Ishikawa (cell line): ENCODE measurements at regions not wholly inside any gene's neighbourhood (a gene's known extent, or its start where the extent isn't known, plus 50 kb on each side); places are given as distances from the start of the nearest gene placed in this dataset.

Experiments
- CEBPB ChIP-seq: IDR thresholded peaks from 2 replicates; pipeline ENCODE4 v1.6.1; 2012
- CREB1 ChIP-seq: IDR thresholded peaks from 2 replicates; pipeline ENCODE4 v1.6.1; 2012; ENCODE audit warnings: low read depth
- EGR1 ChIP-seq: IDR thresholded peaks from 2 replicates; pipeline ENCODE4 v1.6.1; 2012
- EP300 ChIP-seq: IDR thresholded peaks from 2 replicates; pipeline ENCODE4 v1.6.1; 2012; ENCODE audit warnings: borderline replicate concordance
- FOXM1 ChIP-seq: IDR thresholded peaks from 2 replicates; pipeline ENCODE4 v1.6.1; 2012; ENCODE audit warnings: low read depth, borderline replicate concordance
- NFIC ChIP-seq: IDR thresholded peaks from 2 replicates; pipeline ENCODE4 v1.6.1; 2012
- RAD21 ChIP-seq: IDR thresholded peaks from 2 replicates; pipeline ENCODE4 v1.6.1; 2012; ENCODE audit warnings: low read depth
- TAF1 ChIP-seq: IDR thresholded peaks from 2 replicates; pipeline ENCODE4 v1.6.1; 2012; ENCODE audit warnings: low read depth, mild to moderate bottlenecking
- TCF12 ChIP-seq: IDR thresholded peaks from 2 replicates; pipeline ENCODE4 v1.6.1; 2012; ENCODE audit warnings: low read depth
- YY1 ChIP-seq: IDR thresholded peaks from 2 replicates; pipeline ENCODE4 v1.6.1; 2012; ENCODE audit warnings: low read depth
- TF ChIP-seq, protein P1 (sequence below): IDR thresholded peaks from 2 replicates; pipeline ENCODE4 v1.6.1; 2012; ENCODE audit warnings: low read depth, mild to moderate bottlenecking
- TF ChIP-seq, protein P2 (sequence below): IDR thresholded peaks from 2 replicates; pipeline ENCODE4 v1.6.1; 2012
- TF ChIP-seq, protein P3 (sequence below): IDR thresholded peaks from 2 replicates; pipeline ENCODE4 v1.6.1; 2012

DNA sequence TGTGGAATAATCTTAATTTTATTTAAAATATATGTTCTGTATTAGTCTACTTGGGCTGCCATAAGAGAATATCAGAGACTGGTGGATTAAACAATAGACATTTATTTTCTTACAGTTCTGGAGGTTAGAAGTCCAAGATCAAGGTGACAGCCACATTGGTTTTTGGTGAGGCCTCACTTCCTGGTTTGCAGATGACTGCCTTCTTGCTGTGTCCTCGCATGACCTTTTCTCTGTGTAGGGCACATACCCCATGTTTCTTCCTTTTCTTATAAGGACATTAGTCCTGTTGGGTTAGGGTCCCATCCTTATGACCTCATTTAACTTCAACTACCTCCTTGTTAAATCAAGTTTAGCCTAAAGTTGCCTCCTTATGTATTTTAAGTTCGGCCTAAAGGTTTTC lies 202.7 kb upstream of the MPPED2 start:
- TF ChIP-seq EGR1 (no peak), RAD21 (no peak), CEBPB (no peak), CREB1 (no peak), FOXM1 (no peak), EP300 (no peak), TAF1 (no peak), YY1 (no peak), TCF12 (no peak), NFIC (no peak)
- TF ChIP-seq, protein P1, sequence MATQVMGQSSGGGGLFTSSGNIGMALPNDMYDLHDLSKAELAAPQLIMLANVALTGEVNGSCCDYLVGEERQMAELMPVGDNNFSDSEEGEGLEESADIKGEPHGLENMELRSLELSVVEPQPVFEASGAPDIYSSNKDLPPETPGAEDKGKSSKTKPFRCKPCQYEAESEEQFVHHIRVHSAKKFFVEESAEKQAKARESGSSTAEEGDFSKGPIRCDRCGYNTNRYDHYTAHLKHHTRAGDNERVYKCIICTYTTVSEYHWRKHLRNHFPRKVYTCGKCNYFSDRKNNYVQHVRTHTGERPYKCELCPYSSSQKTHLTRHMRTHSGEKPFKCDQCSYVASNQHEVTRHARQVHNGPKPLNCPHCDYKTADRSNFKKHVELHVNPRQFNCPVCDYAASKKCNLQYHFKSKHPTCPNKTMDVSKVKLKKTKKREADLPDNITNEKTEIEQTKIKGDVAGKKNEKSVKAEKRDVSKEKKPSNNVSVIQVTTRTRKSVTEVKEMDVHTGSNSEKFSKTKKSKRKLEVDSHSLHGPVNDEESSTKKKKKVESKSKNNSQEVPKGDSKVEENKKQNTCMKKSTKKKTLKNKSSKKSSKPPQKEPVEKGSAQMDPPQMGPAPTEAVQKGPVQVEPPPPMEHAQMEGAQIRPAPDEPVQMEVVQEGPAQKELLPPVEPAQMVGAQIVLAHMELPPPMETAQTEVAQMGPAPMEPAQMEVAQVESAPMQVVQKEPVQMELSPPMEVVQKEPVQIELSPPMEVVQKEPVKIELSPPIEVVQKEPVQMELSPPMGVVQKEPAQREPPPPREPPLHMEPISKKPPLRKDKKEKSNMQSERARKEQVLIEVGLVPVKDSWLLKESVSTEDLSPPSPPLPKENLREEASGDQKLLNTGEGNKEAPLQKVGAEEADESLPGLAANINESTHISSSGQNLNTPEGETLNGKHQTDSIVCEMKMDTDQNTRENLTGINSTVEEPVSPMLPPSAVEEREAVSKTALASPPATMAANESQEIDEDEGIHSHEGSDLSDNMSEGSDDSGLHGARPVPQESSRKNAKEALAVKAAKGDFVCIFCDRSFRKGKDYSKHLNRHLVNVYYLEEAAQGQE, result no peak
- TF ChIP-seq, protein P2, sequence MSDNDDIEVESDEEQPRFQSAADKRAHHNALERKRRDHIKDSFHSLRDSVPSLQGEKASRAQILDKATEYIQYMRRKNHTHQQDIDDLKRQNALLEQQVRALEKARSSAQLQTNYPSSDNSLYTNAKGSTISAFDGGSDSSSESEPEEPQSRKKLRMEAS, result no peak
- TF ChIP-seq, protein P3, sequence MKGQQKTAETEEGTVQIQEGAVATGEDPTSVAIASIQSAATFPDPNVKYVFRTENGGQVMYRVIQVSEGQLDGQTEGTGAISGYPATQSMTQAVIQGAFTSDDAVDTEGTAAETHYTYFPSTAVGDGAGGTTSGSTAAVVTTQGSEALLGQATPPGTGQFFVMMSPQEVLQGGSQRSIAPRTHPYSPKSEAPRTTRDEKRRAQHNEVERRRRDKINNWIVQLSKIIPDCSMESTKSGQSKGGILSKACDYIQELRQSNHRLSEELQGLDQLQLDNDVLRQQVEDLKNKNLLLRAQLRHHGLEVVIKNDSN, result no peak
